Hepatocyte (in vitro differentiated cells): ENCODE measurements at regions not wholly inside any gene's neighbourhood (a gene's known extent, or its start where the extent isn't known, plus 50 kb on each side); places are given as distances from the start of the nearest gene placed in this dataset.
"Not testable (repeated sequence)": the region's sequence is repeated elsewhere in the genome, so short reads cannot be mapped to it uniquely, and the experiment has no call there.

ENCODE experiments used
- DNase-seq: peaks from one replicate; pipeline ENCODE4 v3.0.0-alpha.2; 2016; ENCODE audit warnings: low spot score
- H2AFZ ChIP-seq: fragments of 200-600 bp; sonication (generic); 2 replicates; pipeline ENCODE4 v1.6.0; 2016; ENCODE audit warnings: antibody characterized with exemption, mild to moderate bottlenecking
- H3K27ac ChIP-seq: fragments of 200-600 bp; sonication (generic); 2 replicates; pipeline ENCODE4 v1.5.1; 2016; ENCODE audit warnings: mild to moderate bottlenecking
- H3K27me3 ChIP-seq: fragments of 200-600 bp; sonication (generic); 2 replicates; pipeline ENCODE4 v1.6.1; 2016
- H3K36me3 ChIP-seq: fragments of 200-600 bp; sonication (generic); replicated peaks from 2 replicates; pipeline ENCODE4 v1.5.1; 2016; ENCODE audit warnings: low read depth; ENCODE audit not compliant: insufficient read depth
- H3K4me1 ChIP-seq: fragments of 200-600 bp; sonication (generic); 2 replicates; pipeline ENCODE4 v1.5.1; 2016; ENCODE audit warnings: mild to moderate bottlenecking, moderate library complexity; ENCODE audit not compliant: insufficient read depth
- H3K4me2 ChIP-seq: fragments of 200-600 bp; sonication (generic); 2 replicates; pipeline ENCODE4 v1.6.0; 2016
- H3K4me3 ChIP-seq: fragments of 200-600 bp; sonication (generic); 2 replicates; pipeline ENCODE4 v1.5.1; 2016; ENCODE audit warnings: mild to moderate bottlenecking
- H3K79me2 ChIP-seq: fragments of 200-600 bp; sonication (generic); 2 replicates; pipeline ENCODE4 v1.6.0; 2017; ENCODE audit warnings: mild to moderate bottlenecking
- H3K9me2 ChIP-seq: fragments of 200-600 bp; sonication (generic); replicated peaks from 2 replicates; pipeline ENCODE4 v1.6.0; 2017; ENCODE audit warnings: mild to moderate bottlenecking; ENCODE audit not compliant: insufficient read depth
- H3K9me3 ChIP-seq: fragments of 200-600 bp; sonication (generic); 2 replicates; pipeline ENCODE4 v1.5.1; 2016; ENCODE audit warnings: low read depth, mild to moderate bottlenecking
- H4K20me1 ChIP-seq: fragments of 200-600 bp; sonication (generic); 2 replicates; pipeline ENCODE4 v1.6.0; 2016; ENCODE audit warnings: mild to moderate bottlenecking; ENCODE audit not compliant: insufficient read depth, poor library complexity, severe bottlenecking
- EZH2 ChIP-seq: fragments of 200-600 bp; sonication (generic); IDR thresholded peaks from 2 replicates; pipeline ENCODE4 v1.6.1; 2016; ENCODE audit warnings: antibody characterized with exemption, mild to moderate bottlenecking, borderline replicate concordance
- EZH2phosphoT487 ChIP-seq: fragments of 200-600 bp; sonication (generic); IDR thresholded peaks from one replicate; pipeline ENCODE4 v1.6.1; 2018; ENCODE audit warnings: antibody characterized with exemption, mild to moderate bottlenecking, low read depth, moderate library complexity; ENCODE audit not compliant: unreplicated experiment, severe bottlenecking
- WGBS: methylation state at CpG from one replicate; pipeline ENCODE4 v1.1.6; 2016; ENCODE audit warnings: low lambda C conversion rate; ENCODE audit errors: missing lambda C conversion rate; 5-methylcytosine and 5-hydroxymethylcytosine counted together
- TF ChIP-seq, protein P1 (sequence below): fragments of 200-600 bp; sonication (generic); IDR thresholded peaks from 2 replicates; pipeline ENCODE4 v1.5.1; 2016; ENCODE audit warnings: antibody characterized with exemption, mild to moderate bottlenecking; ENCODE audit not compliant: poor library complexity

DNA sequence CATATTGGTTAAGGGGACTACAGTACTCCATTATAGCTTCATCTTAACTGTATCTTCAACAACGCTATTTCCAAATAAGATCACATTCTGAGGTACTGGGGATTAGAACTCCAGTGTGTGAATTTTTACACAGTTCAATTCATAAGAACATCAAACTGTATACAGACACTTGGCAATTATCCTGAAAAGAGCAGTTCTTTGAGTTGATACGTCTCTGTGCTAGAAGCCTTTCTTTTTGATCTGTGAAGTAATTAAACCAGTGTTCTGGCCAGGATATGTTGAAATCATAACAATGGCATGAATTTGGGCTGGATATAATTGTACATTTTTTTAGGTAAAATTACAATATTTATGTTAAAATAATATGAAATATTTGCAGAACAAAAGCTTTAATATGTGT is 93.5 kb upstream of the ITPRID2 start:
- H3K9me3 ChIP-seq = no peaks in the 10 kb centered on the region
- 92% methylated on average over 2 of the region's 2 CpGs for WGBS
- no peak for DNase-seq

GRCh38 chr2:181802300-181802699 is 89.2 kb upstream of the ITPRID2 start:
- not testable (repeated sequence) for H3K27ac ChIP-seq, H3K79me2 ChIP-seq, H3K27me3 ChIP-seq, H3K9me2 ChIP-seq, H3K9me3 ChIP-seq, H3K4me1 ChIP-seq, H2AFZ ChIP-seq, H3K4me3 ChIP-seq, H4K20me1 ChIP-seq, H3K4me2 ChIP-seq, DNase-seq, H3K36me3 ChIP-seq
- 96% methylated on average over 1 of the region's 1 CpG for whole genome bisulfite sequencing

More for the DNA sequence above, 93.5 kb upstream of the ITPRID2 start:
- Histone ChIP-seq H3K4me1 (no peaks in the 10 kb centered on the region), H2AFZ (no peak overlapping the region), H4K20me1 (no peaks in the 10 kb centered on the region), H3K27me3 (no peaks in the 10 kb centered on the region), H3K9me2 (no peaks in the 10 kb centered on the region), H3K36me3 (no peaks in the 10 kb centered on the region), H3K79me2 (no peaks in the 10 kb centered on the region), H3K4me3 (no peak overlapping the region), H3K4me2 (no peak overlapping the region), H3K27ac (no peak overlapping the region)
- TF ChIP-seq, protein P1, sequence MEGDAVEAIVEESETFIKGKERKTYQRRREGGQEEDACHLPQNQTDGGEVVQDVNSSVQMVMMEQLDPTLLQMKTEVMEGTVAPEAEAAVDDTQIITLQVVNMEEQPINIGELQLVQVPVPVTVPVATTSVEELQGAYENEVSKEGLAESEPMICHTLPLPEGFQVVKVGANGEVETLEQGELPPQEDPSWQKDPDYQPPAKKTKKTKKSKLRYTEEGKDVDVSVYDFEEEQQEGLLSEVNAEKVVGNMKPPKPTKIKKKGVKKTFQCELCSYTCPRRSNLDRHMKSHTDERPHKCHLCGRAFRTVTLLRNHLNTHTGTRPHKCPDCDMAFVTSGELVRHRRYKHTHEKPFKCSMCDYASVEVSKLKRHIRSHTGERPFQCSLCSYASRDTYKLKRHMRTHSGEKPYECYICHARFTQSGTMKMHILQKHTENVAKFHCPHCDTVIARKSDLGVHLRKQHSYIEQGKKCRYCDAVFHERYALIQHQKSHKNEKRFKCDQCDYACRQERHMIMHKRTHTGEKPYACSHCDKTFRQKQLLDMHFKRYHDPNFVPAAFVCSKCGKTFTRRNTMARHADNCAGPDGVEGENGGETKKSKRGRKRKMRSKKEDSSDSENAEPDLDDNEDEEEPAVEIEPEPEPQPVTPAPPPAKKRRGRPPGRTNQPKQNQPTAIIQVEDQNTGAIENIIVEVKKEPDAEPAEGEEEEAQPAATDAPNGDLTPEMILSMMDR = no peak
- TF ChIP-seq EZH2 (no peak), EZH2phosphoT487 (no peak)

- not testable (repeated sequence) for H3K9me3 ChIP-seq, H3K9me2 ChIP-seq, H3K27me3 ChIP-seq, H3K79me2 ChIP-seq, H3K4me3 ChIP-seq, H2AFZ ChIP-seq, H4K20me1 ChIP-seq, H3K4me2 ChIP-seq, H3K36me3 ChIP-seq, H3K4me1 ChIP-seq
- 65% methylated on average over 12 of the region's 12 CpGs for whole genome bisulfite sequencing
- peak; percentile 42 for DNase-seq
- peak overlapping the region; percentile 73 for H3K27ac ChIP-seq
Measured at GRCh38 chr2:181803903-181804799, 87.4 kb upstream of the ITPRID2 start.

GRCh38 chr2:181805228-181806038 is 86.1 kb upstream of the ITPRID2 start:
- no peak for DNase-seq
- WGBS = 51% methylated on average over 3 of the region's 3 CpGs
- H3K36me3 ChIP-seq = no peaks in the 10 kb centered on the region
- H3K4me3 ChIP-seq = no peak overlapping the region
- no peaks in the 10 kb centered on the region for H3K9me3 ChIP-seq
- H3K9me2 ChIP-seq = no peaks in the 10 kb centered on the region
- H3K4me1 ChIP-seq = peaks cover 2% of the 10 kb centered on the region
- H3K4me2 ChIP-seq = peak overlapping the region; percentile 12
- peak overlapping the region; percentile 73 for H3K27ac ChIP-seq
- no peak overlapping the region for H2AFZ ChIP-seq
- no peaks in the 10 kb centered on the region for H3K79me2 ChIP-seq
- no peak for TF ChIP-seq EZH2
- no peak for TF ChIP-seq EZH2phosphoT487
- TF ChIP-seq, protein P1 = no peak
- H4K20me1 ChIP-seq = no peaks in the 10 kb centered on the region
- no peaks in the 10 kb centered on the region for H3K27me3 ChIP-seq
